Activated CD8-positive, alpha-beta T cell treated with anti-CD3 and anti-CD28 coated beads for 36 hours (primary cell): ENCODE measurements at regions not wholly inside any gene's neighbourhood (a gene's known extent, or its start where the extent isn't known, plus 50 kb on each side); places are given as distances from the start of the nearest gene placed in this dataset.

Source experiments
- ATAC-seq: fragments of 200-7000 bp; cut with Tn5 transposase; one replicate; pipeline ENCODE4 v1.10.0; 2021; ENCODE audit warnings: mild to moderate bottlenecking, moderate library complexity
- CTCF ChIA-PET: fragments of 350-600 bp; sonication (Branson Sonifier 250); formaldehyde crosslinking; loops from one replicate; lab custom pipeline; 2021; ENCODE audit warnings: antibody characterized with exemption; lab: Charles Lee
- POLR2A ChIA-PET: fragments of 350-600 bp; sonication (Branson Sonifier 250); formaldehyde crosslinking; loops from one replicate; lab custom pipeline; 2021; ENCODE audit warnings: antibody characterized with exemption; lab: Charles Lee
- DNase-seq: peaks from one replicate; pipeline ENCODE4 v3.0.0-alpha.2; 2020
- H3K27ac Mint-ChIP-seq: one replicate; pipeline ENCODE4 v1.8.0; 2021; ENCODE audit warnings: mild to moderate bottlenecking, mixed read lengths
- H3K27me3 Mint-ChIP-seq: one replicate; pipeline ENCODE4 v1.8.0; 2021; ENCODE audit warnings: mixed read lengths
- H3K36me3 Mint-ChIP-seq: one replicate; pipeline ENCODE4 v1.8.0; 2021; ENCODE audit warnings: low read depth, mixed read lengths
- H3K4me1 Mint-ChIP-seq: one replicate; pipeline ENCODE4 v1.8.0; 2021; ENCODE audit warnings: low read depth, mixed read lengths
- H3K4me3 Mint-ChIP-seq: one replicate; pipeline ENCODE4 v1.8.0; 2021; ENCODE audit warnings: mild to moderate bottlenecking, moderate library complexity, mixed read lengths
- H3K9me3 Mint-ChIP-seq: one replicate; pipeline ENCODE4 v1.8.0; 2021; ENCODE audit warnings: mixed read lengths
- intact Hi-C: fragments of 100-400 bp; cut with micrococcal nuclease; formaldehyde crosslinking; loops from one replicate; pipeline ENCODE4 v1.10.0; 2022
- TF ChIP-seq, protein P1 (sequence below): fragments of 200-600 bp; IDR thresholded peaks from one replicate; pipeline ENCODE4 v1.8.0; 2022; ENCODE audit warnings: antibody characterized with exemption, mild to moderate bottlenecking

- ChIA-PET CTCF (no interaction called here), POLR2A (no interaction called here)
- peaks cover 3% of the 10 kb centered on the region for H3K27me3 Mint-ChIP-seq
- no peaks in the 10 kb centered on the region for H3K9me3 Mint-ChIP-seq
- no peaks in the 10 kb centered on the region for H3K4me1 Mint-ChIP-seq
- TF ChIP-seq, protein P1, sequence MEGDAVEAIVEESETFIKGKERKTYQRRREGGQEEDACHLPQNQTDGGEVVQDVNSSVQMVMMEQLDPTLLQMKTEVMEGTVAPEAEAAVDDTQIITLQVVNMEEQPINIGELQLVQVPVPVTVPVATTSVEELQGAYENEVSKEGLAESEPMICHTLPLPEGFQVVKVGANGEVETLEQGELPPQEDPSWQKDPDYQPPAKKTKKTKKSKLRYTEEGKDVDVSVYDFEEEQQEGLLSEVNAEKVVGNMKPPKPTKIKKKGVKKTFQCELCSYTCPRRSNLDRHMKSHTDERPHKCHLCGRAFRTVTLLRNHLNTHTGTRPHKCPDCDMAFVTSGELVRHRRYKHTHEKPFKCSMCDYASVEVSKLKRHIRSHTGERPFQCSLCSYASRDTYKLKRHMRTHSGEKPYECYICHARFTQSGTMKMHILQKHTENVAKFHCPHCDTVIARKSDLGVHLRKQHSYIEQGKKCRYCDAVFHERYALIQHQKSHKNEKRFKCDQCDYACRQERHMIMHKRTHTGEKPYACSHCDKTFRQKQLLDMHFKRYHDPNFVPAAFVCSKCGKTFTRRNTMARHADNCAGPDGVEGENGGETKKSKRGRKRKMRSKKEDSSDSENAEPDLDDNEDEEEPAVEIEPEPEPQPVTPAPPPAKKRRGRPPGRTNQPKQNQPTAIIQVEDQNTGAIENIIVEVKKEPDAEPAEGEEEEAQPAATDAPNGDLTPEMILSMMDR, result no peak
- DNase-seq, result no peak
- no peak overlapping the region for H3K4me3 Mint-ChIP-seq
- no peak overlapping the region for H3K27ac Mint-ChIP-seq
- ATAC-seq, result no peak
- no peaks in the 10 kb centered on the region for H3K36me3 Mint-ChIP-seq
- intact Hi-C loops, result no loop called here
These were observed 423.2 kb downstream of the RPS24 start for GRCh38 chr10:78456649-78457400.

DNA sequence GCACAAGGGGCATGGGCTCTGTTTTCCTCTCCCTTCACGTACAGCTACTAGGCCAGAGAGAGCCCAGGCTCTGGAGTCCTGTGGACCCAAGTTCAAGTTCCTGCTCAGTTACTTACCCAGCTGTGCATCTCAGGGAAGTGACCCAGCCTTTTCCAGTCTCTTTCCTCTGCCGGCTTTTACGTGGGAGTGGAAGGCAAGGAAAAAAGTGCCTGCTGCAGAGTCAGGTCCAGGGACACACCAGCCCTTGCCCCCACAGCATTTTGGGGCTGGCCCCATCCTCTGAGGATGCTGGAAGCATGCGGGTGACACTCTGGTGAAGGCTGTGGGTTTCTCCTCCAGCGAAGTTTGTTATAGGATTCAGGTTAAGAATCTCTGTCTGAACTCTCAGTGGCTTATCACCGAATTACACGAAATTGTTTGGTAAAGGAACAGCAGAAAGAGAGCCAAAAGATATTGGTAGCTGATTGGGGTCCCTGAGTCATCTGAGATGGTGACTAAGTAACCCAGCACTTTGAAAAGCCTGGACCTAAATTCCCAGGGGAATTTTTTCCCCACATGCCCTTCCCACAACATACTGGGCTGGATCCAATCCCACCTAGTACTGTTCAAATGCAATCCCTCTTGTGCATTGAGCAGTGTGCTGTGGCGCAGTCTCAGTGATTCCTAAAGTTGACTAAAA, 424.3 kb downstream of the RPS24 start:
- Mint-ChIP-seq H3K36me3 (no peaks in the 10 kb centered on the region), H3K27me3 (peaks cover 7% of the 10 kb centered on the region), H3K27ac (no peak overlapping the region), H3K9me3 (no peaks in the 10 kb centered on the region), H3K4me1 (no peaks in the 10 kb centered on the region), H3K4me3 (no peak overlapping the region)
- ATAC-seq (no peak), DNase-seq (no peak)
- ChIA-PET POLR2A (no interaction called here), CTCF (interaction anchor here (0.9 kb wide), 1 partner anchor 27 kb away, joined by 3 read pairs; no protein-coding TSS in a partner anchor)
- intact Hi-C loops, result no loop called here
- TF ChIP-seq, protein P1, result no peak

GRCh38 chr10:78458983-78459638, 425.4 kb downstream of the RPS24 start:
- CTCF ChIA-PET, result interaction anchor here (0.9 kb wide), 1 partner anchor 28 kb away, joined by 3 read pairs; no protein-coding TSS in a partner anchor

GRCh38 chr10:78459639-78460037, 426.0 kb downstream of the RPS24 start:
- Mint-ChIP-seq H3K27ac (no peak overlapping the region), H3K9me3 (no peaks in the 10 kb centered on the region), H3K4me1 (no peaks in the 10 kb centered on the region), H3K27me3 (peaks cover 5% of the 10 kb centered on the region), H3K36me3 (no peaks in the 10 kb centered on the region), H3K4me3 (no peak overlapping the region)
- no peak for DNase-seq
- ChIA-PET POLR2A (no interaction called here), CTCF (no interaction called here)
- ATAC-seq, result no peak
- intact Hi-C loops, result no loop called here
- TF ChIP-seq, protein P1, result no peak

More at GRCh38 chr10:78458983-78459638, 425.4 kb downstream of the RPS24 start:
- intact Hi-C loops, result no loop called here
- Mint-ChIP-seq H3K27me3 (peaks cover 7% of the 10 kb centered on the region), H3K36me3 (no peaks in the 10 kb centered on the region), H3K27ac (no peak overlapping the region), H3K4me3 (no peak overlapping the region), H3K9me3 (no peaks in the 10 kb centered on the region), H3K4me1 (no peaks in the 10 kb centered on the region)
- no peak for ATAC-seq
- TF ChIP-seq, protein P1, result no peak
- POLR2A ChIA-PET, result no interaction called here
- no peak for DNase-seq
